MM.1S (cell line): ENCODE measurements at regions not wholly inside any gene's neighbourhood (a gene's known extent, or its start where the extent isn't known, plus 50 kb on each side); places are given as distances from the start of the nearest gene placed in this dataset.

ENCODE experiments used
- DNase-seq: peaks from one replicate; pipeline ENCODE4 v3.0.0-alpha.2; 2015
- H2AFZ ChIP-seq: fragments of 300-600 bp; sonication (generic); 2 replicates; pipeline ENCODE4 v1.6.0; 2016; ENCODE audit warnings: antibody characterized with exemption, low read length
- H3F3A ChIP-seq: fragments of 300-600 bp; sonication (generic); 2 replicates; pipeline ENCODE4 v1.6.1; 2016; ENCODE audit warnings: mild to moderate bottlenecking, antibody characterized with exemption, low read length, moderate library complexity, mixed read lengths; ENCODE audit not compliant: insufficient read depth
- H3K27ac ChIP-seq: fragments of 300-600 bp; sonication (generic); 2 replicates; pipeline ENCODE4 v1.5.1; 2016; ENCODE audit warnings: mild to moderate bottlenecking, low read length
- H3K27me3 ChIP-seq: fragments of 300-600 bp; sonication (generic); replicated peaks from 2 replicates; pipeline ENCODE4 v1.6.0; 2016; ENCODE audit warnings: low read length; ENCODE audit not compliant: insufficient read depth
- H3K36me3 ChIP-seq: fragments of 300-600 bp; sonication (generic); replicated peaks from 2 replicates; pipeline ENCODE4 v1.6.1; 2016; ENCODE audit warnings: mild to moderate bottlenecking, low read length, mixed read lengths; ENCODE audit not compliant: insufficient read depth
- H3K4me1 ChIP-seq: fragments of 300-600 bp; sonication (generic); 2 replicates; pipeline ENCODE4 v1.6.1; 2016; ENCODE audit warnings: low read length, mixed read lengths
- H3K4me2 ChIP-seq: fragments of 300-600 bp; sonication (generic); 2 replicates; pipeline ENCODE4 v1.6.0; 2016; ENCODE audit warnings: low read depth, low read length
- H3K4me3 ChIP-seq: fragments of 300-600 bp; sonication (generic); 2 replicates; pipeline ENCODE4 v1.5.1; 2016; ENCODE audit warnings: low read length, mixed read lengths
- H3K79me2 ChIP-seq: fragments of 300-600 bp; sonication (generic); 2 replicates; pipeline ENCODE4 v1.6.1; 2016; ENCODE audit warnings: mixed run types, low read length, mixed read lengths
- H3K9ac ChIP-seq: fragments of 300-600 bp; sonication (generic); 2 replicates; pipeline ENCODE4 v1.6.1; 2016; ENCODE audit warnings: low read length, mixed read lengths
- H3K9me2 ChIP-seq: fragments of 300-600 bp; sonication (generic); replicated peaks from 2 replicates; pipeline ENCODE4 v1.6.1; 2016; ENCODE audit warnings: mild to moderate bottlenecking, low read length, mixed read lengths; ENCODE audit not compliant: insufficient read depth
- H3K9me3 ChIP-seq: fragments of 300-600 bp; sonication (generic); replicated peaks from 2 replicates; pipeline ENCODE4 v1.6.1; 2016; ENCODE audit warnings: mild to moderate bottlenecking, low read length, mixed read lengths; ENCODE audit not compliant: insufficient read depth
- H4K20me1 ChIP-seq: fragments of 300-600 bp; sonication (generic); 2 replicates; pipeline ENCODE4 v1.6.1; 2016; ENCODE audit warnings: mild to moderate bottlenecking, low read length, moderate library complexity, mixed read lengths; ENCODE audit not compliant: insufficient read depth
- CTCF ChIP-seq: fragments of 300-600 bp; sonication (generic); IDR thresholded peaks from 2 replicates; pipeline ENCODE4 v1.5.1; 2016; ENCODE audit warnings: antibody characterized with exemption, low read length, mixed read lengths
- EZH2 ChIP-seq: fragments of 300-600 bp; sonication (generic); optimal IDR thresholded peaks from 2 replicates; pipeline ENCODE3; 2017; ENCODE audit warnings: low read depth, mild to moderate bottlenecking, antibody characterized with exemption, low read length, mixed read lengths
- EZH2phosphoT487 ChIP-seq: fragments of 300-600 bp; sonication (generic); IDR thresholded peaks from 2 replicates; pipeline ENCODE4 v1.6.1; 2018; ENCODE audit warnings: antibody characterized with exemption, low read length

GRCh38 chr12:127885954-127886750 is 380.8 kb upstream of the TMEM132C start:
- Histone ChIP-seq H3K27ac (no peak overlapping the region), H3K9me3 (no peaks in the 10 kb centered on the region), H3K79me2 (no peaks in the 10 kb centered on the region), H3K9ac (no peak overlapping the region), H3K27me3 (no peaks in the 10 kb centered on the region), H3F3A (no peaks in the 10 kb centered on the region), H2AFZ (no peak overlapping the region), H3K4me2 (no peak overlapping the region), H3K9me2 (no peaks in the 10 kb centered on the region), H4K20me1 (no peaks in the 10 kb centered on the region), H3K36me3 (no peaks in the 10 kb centered on the region), H3K4me1 (no peaks in the 10 kb centered on the region), H3K4me3 (no peak overlapping the region)
- DNase-seq, result no peak
- TF ChIP-seq EZH2 (no peak), EZH2phosphoT487 (no peak), CTCF (no peak)

- no peak overlapping the region for H3K4me2 ChIP-seq
- H3K4me1 ChIP-seq, result no peaks in the 10 kb centered on the region
- H3K79me2 ChIP-seq, result no peaks in the 10 kb centered on the region
- H3K9me3 ChIP-seq, result no peaks in the 10 kb centered on the region
- H4K20me1 ChIP-seq, result no peaks in the 10 kb centered on the region
- no peak overlapping the region for H3K4me3 ChIP-seq
- DNase-seq, result no peak
- H3K36me3 ChIP-seq, result no peaks in the 10 kb centered on the region
- TF ChIP-seq EZH2phosphoT487, result no peak
- TF ChIP-seq EZH2, result no peak
- no peak for TF ChIP-seq CTCF
- H3K9ac ChIP-seq, result no peak overlapping the region
- H2AFZ ChIP-seq, result no peak overlapping the region
- H3K27ac ChIP-seq, result no peak overlapping the region
- no peaks in the 10 kb centered on the region for H3K27me3 ChIP-seq
- no peaks in the 10 kb centered on the region for H3K9me2 ChIP-seq
- H3F3A ChIP-seq, result no peaks in the 10 kb centered on the region
These were observed 380.1 kb upstream of the TMEM132C start for GRCh38 chr12:127886827-127887226.

- Histone ChIP-seq H3K27me3 (no peaks in the 10 kb centered on the region), H3K36me3 (no peaks in the 10 kb centered on the region), H3F3A (no peaks in the 10 kb centered on the region), H3K79me2 (no peaks in the 10 kb centered on the region), H3K4me3 (no peak overlapping the region), H2AFZ (no peak overlapping the region), H3K9ac (no peak overlapping the region), H3K4me1 (no peaks in the 10 kb centered on the region), H3K27ac (no peak overlapping the region), H3K9me2 (no peaks in the 10 kb centered on the region), H3K9me3 (no peaks in the 10 kb centered on the region), H3K4me2 (no peak overlapping the region), H4K20me1 (no peaks in the 10 kb centered on the region)
- DNase-seq, result no peak
- no peak for TF ChIP-seq CTCF
- no peak for TF ChIP-seq EZH2phosphoT487
- TF ChIP-seq EZH2, result no peak
These were observed 377.8 kb upstream of the TMEM132C start for GRCh38 chr12:127888943-127889719.
